GM12878 (cell line): ENCODE measurements at regions not wholly inside any gene's neighbourhood (a gene's known extent, or its start where the extent isn't known, plus 50 kb on each side); places are given as distances from the start of the nearest gene placed in this dataset.

ENCODE experiments used
- ATAC-seq: fragments of 200-7000 bp; cut with Tn5 transposase; 3 replicates; pipeline ENCODE4 v1.9.1; 2020; ENCODE audit warnings: mild to moderate bottlenecking, moderate library complexity
- BruUV-seq: library from RNA; stranded (reverse); fragments of 400-500 nt; replicated peaks from 2 replicates; lab custom pipeline; 2021; lab: Mats Ljungman, UMichigan
- CTCF ChIA-PET: fragments of 300-600 bp; sonication (Branson Sonifier 250); formaldehyde crosslinking; extraction: SDS; loops from one replicate; lab custom pipeline; 2021; ENCODE audit warnings: inconsistent platforms; lab: Yijun Ruan, JAX
- POLR2A ChIA-PET: fragments of 350-600 bp; formaldehyde crosslinking; extraction: SDS; loops from one replicate; lab custom pipeline; 2021; ENCODE audit warnings: inconsistent platforms; lab: Charles Lee
- RAD21 ChIA-PET: fragments of 300-600 bp; sonication (Branson Sonifier 250); formaldehyde crosslinking; loops from one replicate; lab custom pipeline; 2023; ENCODE audit warnings: antibody characterized with exemption; ENCODE audit not compliant: unreplicated experiment; lab: Charles Lee
- SMC1A ChIA-PET: fragments of 300-600 bp; sonication (Branson Sonifier 250); formaldehyde crosslinking; loops from one replicate; lab custom pipeline; 2023; ENCODE audit not compliant: unreplicated experiment, uncharacterized antibody; lab: Charles Lee
- DNase-seq: peaks from one replicate; pipeline ENCODE4 v3.0.0-alpha.2; 2011; ENCODE audit warnings: low read depth, low spot score
- FAIRE-seq: peaks from 3 replicates; lab custom pipeline; 2011; peaks lifted over from hg19 to GRCh38; lab: Jason Lieb, UNC
- H2AFZ ChIP-seq: 2 replicates; pipeline ENCODE4 v1.6.0; 2011; ENCODE audit warnings: low read depth, low read length, control low read depth; ENCODE audit not compliant: control insufficient read depth
- H3K27ac ChIP-seq: 2 replicates; pipeline ENCODE4 v1.5.1; 2011; ENCODE audit warnings: control low read depth; ENCODE audit not compliant: control insufficient read depth, insufficient read depth
- H3K27me3 ChIP-seq, 2 experiments: replicated peaks in 1 of 2; 2 replicates each; pipeline versions ENCODE4 v1.6.0 to v1.6.1; 2011; ENCODE audit warnings: low read length in 1 of 2; ENCODE audit not compliant: control insufficient read depth in 2 of 2, insufficient read depth in 2 of 2
- H3K36me3 ChIP-seq, 2 experiments: 2 replicates each; pipeline ENCODE4 v1.5.1; 2011; ENCODE audit warnings: low read length in 1 of 2; ENCODE audit not compliant: control insufficient read depth in 2 of 2, insufficient read depth in 2 of 2
- H3K4me1 ChIP-seq: 2 replicates; pipeline ENCODE4 v1.6.1; 2011; ENCODE audit warnings: mild to moderate bottlenecking, low read length, moderate library complexity, mixed read lengths; ENCODE audit not compliant: control insufficient read depth, insufficient read depth
- H3K4me2 ChIP-seq: 2 replicates; pipeline ENCODE4 v1.6.0; 2011; ENCODE audit warnings: control low read depth; ENCODE audit not compliant: control insufficient read depth, insufficient read depth
- H3K4me3 ChIP-seq: fragments of 200-600 bp; sonication (generic); 2 replicates; pipeline ENCODE4 v1.5.1; 2016
- H3K79me2 ChIP-seq: 2 replicates; pipeline ENCODE4 v1.6.0; 2011; ENCODE audit warnings: low read length; ENCODE audit not compliant: control insufficient read depth, insufficient read depth
- H3K9ac ChIP-seq: 2 replicates; pipeline ENCODE4 v1.8.0; 2011; ENCODE audit warnings: low read length, control low read depth, mixed read lengths; ENCODE audit not compliant: control insufficient read depth, insufficient read depth
- H3K9me3 ChIP-seq: replicated peaks from 3 replicates; pipeline ENCODE4 v1.5.1; 2011; ENCODE audit warnings: mild to moderate bottlenecking, low read length; ENCODE audit not compliant: control insufficient read depth, insufficient read depth
- H4K20me1 ChIP-seq: 2 replicates; pipeline ENCODE4 v1.6.0; 2011; ENCODE audit not compliant: control insufficient read depth, insufficient read depth
- CREM ChIP-seq: IDR thresholded peaks from 2 replicates; pipeline ENCODE4 v1.6.1; 2014; ENCODE audit warnings: antibody characterized with exemption, low read depth
- POU2F2 ChIP-seq: IDR thresholded peaks from 3 replicates; pipeline ENCODE4 v1.6.1; 2011; ENCODE audit warnings: low read depth, mild to moderate bottlenecking, low read length, borderline replicate concordance
- WRNIP1 ChIP-seq: IDR thresholded peaks from 2 replicates; pipeline ENCODE4 v1.6.1; 2011; ENCODE audit warnings: low read depth, low read length, improper control_type of control experiment, borderline replicate concordance
- YBX1 ChIP-seq: fragments of 450-650 bp; IDR thresholded peaks from 2 replicates; pipeline ENCODE4 v1.6.1; 2016; ENCODE audit warnings: antibody characterized with exemption
- ZNF592 ChIP-seq: fragments of 450-650 bp; IDR thresholded peaks from 2 replicates; pipeline ENCODE4 v1.6.1; 2017; ENCODE audit warnings: mild to moderate bottlenecking, moderate library complexity
- WGBS: methylation state at CpG from one replicate; pipeline ENCODE4 v1.1.6; 2016; ENCODE audit warnings: low lambda C conversion rate; ENCODE audit not compliant: insufficient replicate concordance, insufficient coverage; ENCODE audit errors: missing lambda C conversion rate; 5-methylcytosine and 5-hydroxymethylcytosine counted together
- in situ Hi-C: fragments of 300-500 bp; cut with MboI; formaldehyde crosslinking; loops from 9 replicates; pipeline ENCODE4 v1.14.3; 2018; ENCODE audit warnings: mixed read lengths
- intact Hi-C: fragments of 100-400 bp; cut with micrococcal nuclease; formaldehyde crosslinking; loops from one replicate; pipeline ENCODE4 v1.14.2; 2022; ENCODE audit not compliant: unreplicated experiment

- Histone ChIP-seq H3K79me2 (no peaks in the 10 kb centered on the region), H3K9me3 (no peaks in the 10 kb centered on the region), H3K4me2 (no peak overlapping the region), H3K27me3 (no peaks in the 10 kb centered on the region), H3K4me1 (no peaks in the 10 kb centered on the region), H2AFZ (no peak overlapping the region), H3K36me3 (no peaks in the 10 kb centered on the region), H3K27ac (no peak overlapping the region), H4K20me1 (no peaks in the 10 kb centered on the region), H3K4me3 (no peak overlapping the region), H3K9ac (no peak overlapping the region)
- no TSS peak for BruUV-seq
- ATAC-seq = no peak
- DNase-seq = no peak
- ChIA-PET RAD21 (no interaction called here), SMC1A (no interaction called here), CTCF (no interaction called here), POLR2A (no interaction called here)
- intact Hi-C loops = loop anchor here (10.0 kb wide), 2 partner anchors 63 to 243 kb away; no protein-coding TSS in a partner anchor
- in situ Hi-C loops = no loop called here
- 76% methylated on average over 2 of the region's 2 CpGs for WGBS
- FAIRE-seq = no peak
- TF ChIP-seq YBX1 = no peak
- no peak for TF ChIP-seq CREM
- no peak for TF ChIP-seq ZNF592
- no peak for TF ChIP-seq POU2F2
- no peak for TF ChIP-seq WRNIP1
These were observed 90.6 kb upstream of the SPIN4 start for GRCh38 chrX:63441717-63442116.
